GM18520 (cell line): ENCODE measurements at regions not wholly inside any gene's neighbourhood (a gene's known extent, or its start where the extent isn't known, plus 50 kb on each side); places are given as distances from the start of the nearest gene placed in this dataset.
"Not testable (repeated sequence)": the region's sequence is repeated elsewhere in the genome, so short reads cannot be mapped to it uniquely, and the experiment has no call there.

Experiments
- ATAC-seq: cut with Tn5 transposase; IDR thresholded peaks from one replicate; pipeline ENCODE4 v1.9.1; 2021; ENCODE audit not compliant: unreplicated experiment

- ATAC-seq = not testable (repeated sequence)
Observed at GRCh38 chr10:15921423-15921945, 61.2 kb upstream of the MINDY3 start.

GRCh38 chr10:15931376-15931775 is 71.1 kb upstream of the MINDY3 start:
- ATAC-seq = no peak

- not testable (repeated sequence) for ATAC-seq
Observed at GRCh38 chr10:15939543-15939942, 79.2 kb upstream of the MINDY3 start.

GRCh38 chr10:15943426-15943825 is 83.1 kb upstream of the MINDY3 start:
- no peak for ATAC-seq

- ATAC-seq = no peak
Observed at GRCh38 chr10:15954188-15954587, 93.9 kb upstream of the MINDY3 start.

GRCh38 chr10:15960277-15960676 is 100.0 kb upstream of the MINDY3 start:
- no peak for ATAC-seq

GRCh38 chr10:15972736-15973135 is 112.4 kb upstream of the MINDY3 start:
- not testable (repeated sequence) for ATAC-seq

- ATAC-seq = no peak
Observed at GRCh38 chr10:15985690-15986089, 125.4 kb upstream of the MINDY3 start.

GRCh38 chr10:15990535-15991129 is 130.3 kb upstream of the MINDY3 start:
- ATAC-seq = no peak

- ATAC-seq = no peak
Observed at GRCh38 chr10:15997313-15997712, 137.0 kb upstream of the MINDY3 start.

GRCh38 chr10:16001581-16001980 is 141.3 kb upstream of the MINDY3 start:
- no peak for ATAC-seq

GRCh38 chr10:16009785-16010184 is 149.5 kb upstream of the MINDY3 start:
- no peak for ATAC-seq

GRCh38 chr10:16011548-16011947 is 151.2 kb upstream of the MINDY3 start:
- no peak for ATAC-seq

- no peak for ATAC-seq
Observed at GRCh38 chr10:16014469-16014868, 154.2 kb upstream of the MINDY3 start.

GRCh38 chr10:16016688-16017087 is 156.4 kb upstream of the MINDY3 start:
- ATAC-seq = no peak

- ATAC-seq = no peak
Observed at GRCh38 chr10:16020836-16021235, 160.5 kb upstream of the MINDY3 start.

GRCh38 chr10:16026832-16027231 is 166.5 kb upstream of the MINDY3 start:
- ATAC-seq = not testable (repeated sequence)

GRCh38 chr10:16030562-16030961 is 170.3 kb upstream of the MINDY3 start:
- ATAC-seq = no peak

GRCh38 chr10:16049050-16049449 is 188.7 kb upstream of the MINDY3 start:
- ATAC-seq = no peak

- no peak for ATAC-seq
Observed at GRCh38 chr10:16049782-16050181, 189.5 kb upstream of the MINDY3 start.

GRCh38 chr10:16063350-16063749 is 203.0 kb upstream of the MINDY3 start:
- no peak for ATAC-seq

- not testable (repeated sequence) for ATAC-seq
Observed at GRCh38 chr10:16083551-16083950, 223.2 kb upstream of the MINDY3 start.

GRCh38 chr10:16105082-16105481 is 244.8 kb upstream of the MINDY3 start:
- no peak for ATAC-seq
